SK-N-SH treated with all-trans-retinoic acid at 6 μM for 48 hours (cell line): ENCODE measurements at regions not wholly inside any gene's neighbourhood (a gene's known extent, or its start where the extent isn't known, plus 50 kb on each side); places are given as distances from the start of the nearest gene placed in this dataset.

Source experiments
- ATAC-seq: fragments of 200-7000 bp; cut with Tn5 transposase; 3 replicates; pipeline ENCODE4 v1.9.1; 2020; ENCODE audit warnings: mild to moderate bottlenecking, moderate library complexity
- BACH2 ChIP-seq: fragments of 250-450 bp; sonication (Bioruptor Pico); IDR thresholded peaks from 2 replicates; pipeline ENCODE4 v1.9.0; 2021; ENCODE audit warnings: mild to moderate bottlenecking, borderline replicate concordance
- CREB5 ChIP-seq: fragments of 250-450 bp; sonication (Bioruptor Pico); IDR thresholded peaks from 2 replicates; pipeline ENCODE4 v1.5.1; 2020; ENCODE audit warnings: low read depth, mild to moderate bottlenecking, moderate library complexity
- CSDC2 ChIP-seq: fragments of 250-450 bp; sonication (Bioruptor Pico); IDR thresholded peaks from 2 replicates; pipeline ENCODE4 v1.5.0; 2020; ENCODE audit warnings: mild to moderate bottlenecking, moderate library complexity
- CSRNP3 ChIP-seq: fragments of 250-450 bp; sonication (Bioruptor Pico); IDR thresholded peaks from 2 replicates; pipeline ENCODE4 v1.5.1; 2021; ENCODE audit warnings: mild to moderate bottlenecking, moderate library complexity
- ESRRG ChIP-seq: fragments of 250-450 bp; sonication (Bioruptor Pico); IDR thresholded peaks from 2 replicates; pipeline ENCODE4 v1.6.1; 2021; ENCODE audit warnings: mild to moderate bottlenecking
- GLIS3 ChIP-seq: fragments of 250-450 bp; sonication (Bioruptor Pico); IDR thresholded peaks from 2 replicates; pipeline ENCODE4 v1.5.0; 2020; ENCODE audit warnings: mild to moderate bottlenecking, moderate library complexity
- ISL1 ChIP-seq: fragments of 250-450 bp; sonication (Bioruptor Pico); IDR thresholded peaks from 2 replicates; pipeline ENCODE4 v2.1.2; 2022; ENCODE audit warnings: mild to moderate bottlenecking, moderate library complexity
- OSR1 ChIP-seq: fragments of 250-450 bp; sonication (Bioruptor Pico); IDR thresholded peaks from 2 replicates; pipeline ENCODE4 v1.8.0; 2022; ENCODE audit warnings: moderate library complexity, mild to moderate bottlenecking, inconsistent platforms
- PATZ1 ChIP-seq: fragments of 250-450 bp; sonication (Bioruptor Pico); IDR thresholded peaks from 2 replicates; pipeline ENCODE4 v1.8.0; 2020; ENCODE audit warnings: mild to moderate bottlenecking, moderate library complexity, borderline replicate concordance
- POU6F1 ChIP-seq: fragments of 250-450 bp; sonication (Bioruptor Pico); IDR thresholded peaks from 2 replicates; pipeline ENCODE4 v1.8.0; 2021; ENCODE audit warnings: low read depth, mild to moderate bottlenecking, moderate library complexity, borderline replicate concordance
- PPARA ChIP-seq: fragments of 250-450 bp; sonication (Bioruptor Pico); IDR thresholded peaks from 2 replicates; pipeline ENCODE4 v1.5.0; 2020; ENCODE audit warnings: mild to moderate bottlenecking, borderline replicate concordance
- RARB ChIP-seq: fragments of 250-450 bp; sonication (Bioruptor Pico); IDR thresholded peaks from 2 replicates; pipeline ENCODE4 v1.8.0; 2021; ENCODE audit warnings: mild to moderate bottlenecking, moderate library complexity
- SNAI2 ChIP-seq: fragments of 250-450 bp; sonication (Bioruptor Pico); IDR thresholded peaks from 2 replicates; pipeline ENCODE4 v1.5.0; 2020; ENCODE audit warnings: mild to moderate bottlenecking, moderate library complexity
- TCF4 ChIP-seq: fragments of 250-450 bp; sonication (Bioruptor Pico); IDR thresholded peaks from 2 replicates; pipeline ENCODE4 v1.8.0; 2021; ENCODE audit warnings: mild to moderate bottlenecking, moderate library complexity, borderline replicate concordance
- TOX ChIP-seq: fragments of 250-450 bp; sonication (Bioruptor Pico); IDR thresholded peaks from 2 replicates; pipeline ENCODE4 v1.8.0; 2021; ENCODE audit warnings: mild to moderate bottlenecking, moderate library complexity, borderline replicate concordance
- TSHZ2 ChIP-seq: fragments of 250-450 bp; sonication (Bioruptor Pico); IDR thresholded peaks from 2 replicates; pipeline ENCODE4 v1.5.0; 2020; ENCODE audit warnings: mild to moderate bottlenecking, moderate library complexity
- ZC3H10 ChIP-seq: fragments of 250-450 bp; sonication (Bioruptor Pico); IDR thresholded peaks from 2 replicates; pipeline ENCODE4 v1.5.1; 2021; ENCODE audit warnings: mild to moderate bottlenecking, moderate library complexity
- ZFP3 ChIP-seq: fragments of 250-450 bp; sonication (Bioruptor Pico); IDR thresholded peaks from 2 replicates; pipeline ENCODE4 v1.5.0; 2020; ENCODE audit warnings: mild to moderate bottlenecking, moderate library complexity
- ZFP30 ChIP-seq: fragments of 450-650 bp; formaldehyde crosslinking; IDR thresholded peaks from 2 replicates; pipeline ENCODE4 v1.5.0; 2022; ENCODE audit warnings: mild to moderate bottlenecking, moderate library complexity
- ZNF70 ChIP-seq: fragments of 450-650 bp; formaldehyde crosslinking; IDR thresholded peaks from 2 replicates; pipeline ENCODE4 v1.5.0; 2020; ENCODE audit warnings: mild to moderate bottlenecking, moderate library complexity
- ZNF8 ChIP-seq: fragments of 450-650 bp; formaldehyde crosslinking; IDR thresholded peaks from 2 replicates; pipeline ENCODE4 v1.5.0; 2020; ENCODE audit warnings: mild to moderate bottlenecking, moderate library complexity

- no peak for TF ChIP-seq CREB5
- no peak for TF ChIP-seq ZFP3 (CRISPR knock-in tag)
- no peak for TF ChIP-seq RARB (CRISPR knock-in tag)
- TF ChIP-seq, all 23 proteins: peak for 0
Observed at GRCh38 chr18:45503990-45504389, 111.3 kb upstream of the SLC14A2 start (continued).

GRCh38 chr18:45505497-45506206, 109.6 kb upstream of the SLC14A2 start:
- no peak for TF ChIP-seq ZNF70 (CRISPR knock-in tag)
- no peak for TF ChIP-seq TSHZ2
- TF ChIP-seq TCF4 (CRISPR knock-in tag): peak; percentile 14; the same call in 1 of the 2 replicates
- no peak for ATAC-seq

GRCh38 chr18:45506951-45507350, 108.3 kb upstream of the SLC14A2 start:
- TF ChIP-seq TCF4 (CRISPR knock-in tag): no peak
- TF ChIP-seq ESRRG (CRISPR knock-in tag): no peak
- TF ChIP-seq CSRNP3 (CRISPR knock-in tag): no peak
- no peak for TF ChIP-seq TSHZ2
- no peak for TF ChIP-seq PATZ1 (CRISPR knock-in tag)
- ATAC-seq: no peak

GRCh38 chr18:45509535-45509934, 105.7 kb upstream of the SLC14A2 start:
- ATAC-seq: no peak
- TF ChIP-seq ZFP30 (CRISPR knock-in tag) (no peak), ZC3H10 (no peak), GLIS3 (no peak), SNAI2 (no peak), RARB (CRISPR knock-in tag) (no peak), TOX (CRISPR knock-in tag) (no peak), OSR1 (CRISPR knock-in tag) (no peak), PPARA (CRISPR knock-in tag) (no peak), CSDC2 (CRISPR knock-in tag) (no peak), ZNF8 (CRISPR knock-in tag) (no peak), POU6F1 (CRISPR knock-in tag) (no peak), ISL1 (CRISPR knock-in tag) (no peak), ZNF70 (CRISPR knock-in tag) (no peak), ESRRG (CRISPR knock-in tag) (no peak), TSHZ2 (no peak), BACH2 (CRISPR knock-in tag) (no peak), TCF4 (CRISPR knock-in tag) (no peak)
